Endothelial cell of umbilical vein (primary cell): ENCODE measurements at regions not wholly inside any gene's neighbourhood (a gene's known extent, or its start where the extent isn't known, plus 50 kb on each side); places are given as distances from the start of the nearest gene placed in this dataset.

Experiments
- CTCF ChIP-seq, 2 donors: IDR thresholded peaks; 1 replicate in 1 of 2; 2 replicates in 1 of 2; pipeline ENCODE4 v1.5.1; 2011; ENCODE audit warnings: low read length in 2 of 2, mild to moderate bottlenecking in 2 of 2, moderate library complexity in 2 of 2, control low read depth in 1 of 2, inconsistent platforms in 1 of 2, low read depth in 1 of 2; ENCODE audit not compliant: insufficient read depth in 1 of 2; ENCODE audit errors: extremely low read depth in 1 of 2
- EZH2 ChIP-seq: IDR thresholded peaks from 2 replicates; pipeline ENCODE4 v1.6.1; 2012; ENCODE audit warnings: borderline replicate concordance, low read depth, mild to moderate bottlenecking, moderate library complexity, low read length, inconsistent platforms; ENCODE audit not compliant: severe bottlenecking
- FOS ChIP-seq: IDR thresholded peaks from 2 replicates; pipeline ENCODE4 v1.6.1; 2011; ENCODE audit warnings: mild to moderate bottlenecking, low read length, moderate library complexity, borderline replicate concordance; ENCODE audit not compliant: insufficient read depth
- GATA2 ChIP-seq: IDR thresholded peaks from 2 replicates; pipeline ENCODE4 v1.7.0; 2011; ENCODE audit warnings: low read depth, mild to moderate bottlenecking, moderate library complexity, mixed read lengths, low read length; ENCODE audit not compliant: insufficient read length, insufficient read depth
- JUN ChIP-seq: IDR thresholded peaks from 2 replicates; pipeline ENCODE4 v1.6.1; 2011; ENCODE audit warnings: borderline replicate concordance, low read depth; ENCODE audit not compliant: insufficient read length, insufficient read depth
- MAX ChIP-seq: IDR thresholded peaks from 2 replicates; pipeline ENCODE4 v1.6.1; 2011; ENCODE audit not compliant: insufficient read depth, insufficient read length
- MYC ChIP-seq: IDR thresholded peaks from one replicate; pipeline ENCODE4 v1.6.1; 2011; ENCODE audit warnings: mild to moderate bottlenecking, low read depth, low read length
- POLR2A ChIP-seq: IDR thresholded peaks from 2 replicates; pipeline ENCODE4 v1.6.1; 2012; ENCODE audit warnings: low read depth, mild to moderate bottlenecking, control low read depth, low read length
- POLR2AphosphoS5 ChIP-seq: IDR thresholded peaks from 2 replicates; pipeline ENCODE4 v1.6.1; 2012; ENCODE audit warnings: low read depth, mild to moderate bottlenecking, control low read depth, low read length, moderate library complexity; ENCODE audit not compliant: insufficient read depth

- TF ChIP-seq CTCF (IDR thresholded peaks at IDR 0.05; ENCODE audit: extremely low read depth in 1 of 2, insufficient read depth in 1 of 2, low read depth in 1 of 2, low read length in 2 of 2): no peak
- TF ChIP-seq POLR2A: no peak
- no peak for TF ChIP-seq POLR2AphosphoS5
- TF ChIP-seq EZH2: no peak
- TF ChIP-seq FOS: no peak
- TF ChIP-seq MYC: no peak
- no peak for TF ChIP-seq MAX
- no peak for TF ChIP-seq JUN
- no peak for TF ChIP-seq GATA2
Observed at GRCh38 chr1:228857611-228858010, 122.3 kb downstream of the RHOU start.
